HuH-7.5 (cell line): ENCODE measurements at regions not wholly inside any gene's neighbourhood (a gene's known extent, or its start where the extent isn't known, plus 50 kb on each side); places are given as distances from the start of the nearest gene placed in this dataset.
A peak's percentile ranks its signal among the peaks of the same experiment; 100 is the strongest.
"Not testable (repeated sequence)": the region's sequence is repeated elsewhere in the genome, so short reads cannot be mapped to it uniquely, and the experiment has no call there.

Experiments used
- DNase-seq: peaks from one replicate; pipeline ENCODE4 v3.0.0; 2011; ENCODE audit warnings: low spot score

DNA sequence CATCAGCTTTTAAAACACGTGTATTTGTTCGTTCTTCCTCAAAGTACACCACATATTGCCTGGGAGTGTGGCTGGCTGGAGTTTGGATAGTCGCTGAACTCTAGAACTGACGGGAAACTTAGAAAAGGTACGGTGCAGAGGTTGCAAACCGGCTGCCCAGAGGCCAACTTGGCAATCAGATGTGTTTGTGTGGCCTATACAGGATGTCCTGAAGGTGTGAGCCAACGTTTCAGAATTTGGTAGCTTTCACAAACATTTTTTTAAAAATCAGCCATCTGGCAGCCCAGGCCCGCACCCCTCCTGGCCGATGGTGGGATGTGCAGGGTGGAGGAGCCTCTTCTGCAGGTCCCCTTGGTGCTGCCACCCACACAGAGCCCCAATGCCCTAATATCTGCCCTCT, 73.6 kb upstream of the SLC25A33 start:
- DNase-seq, result no peak

DNA sequence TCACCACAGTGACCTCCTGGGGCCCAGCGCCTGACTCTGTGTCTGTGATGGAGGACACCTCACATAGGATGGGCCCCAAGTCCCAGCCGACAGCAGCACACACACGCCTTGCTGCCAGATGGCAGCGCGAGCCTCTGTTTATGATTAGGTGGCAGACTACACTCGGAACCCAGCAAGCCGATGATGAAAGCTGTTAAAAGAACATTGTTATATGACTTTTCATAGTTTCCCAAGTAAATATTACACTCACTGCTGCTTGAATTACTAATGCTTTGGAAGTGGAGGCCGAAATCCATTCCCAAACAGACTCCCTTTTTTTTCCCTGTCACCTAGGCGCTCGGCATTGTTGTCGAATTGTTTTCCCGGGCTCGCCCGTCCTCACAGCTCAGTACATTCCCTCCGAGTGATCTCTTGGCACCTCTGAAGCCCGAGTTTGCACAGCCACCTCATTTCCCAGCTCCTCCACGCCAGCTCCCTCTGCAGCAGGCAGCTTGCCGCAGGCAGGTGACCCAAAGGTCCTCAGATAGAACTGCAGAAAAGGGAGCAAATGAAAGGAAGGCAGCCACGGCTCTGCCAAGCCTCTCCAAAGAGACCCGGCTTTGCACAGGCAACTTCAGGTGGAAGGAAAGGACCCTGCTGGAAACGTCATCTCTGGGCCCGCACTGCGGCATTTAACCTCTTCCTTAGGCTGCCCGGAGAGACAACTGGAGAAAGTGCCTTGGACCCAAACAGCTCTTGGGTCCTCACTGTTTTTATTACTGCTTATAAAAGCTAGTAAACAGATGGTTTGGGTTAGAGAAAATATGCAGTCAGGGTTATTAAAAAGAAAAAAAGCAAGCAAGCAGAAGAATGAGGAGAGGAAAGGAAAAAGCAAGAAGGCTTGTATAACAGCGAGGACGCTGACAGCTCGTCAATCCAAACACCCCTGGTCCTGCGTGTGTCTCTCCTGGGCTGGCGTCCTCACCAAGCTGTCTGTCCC, 72.2 kb upstream of the SLC25A33 start:
- DNase-seq, result no peak

DNA sequence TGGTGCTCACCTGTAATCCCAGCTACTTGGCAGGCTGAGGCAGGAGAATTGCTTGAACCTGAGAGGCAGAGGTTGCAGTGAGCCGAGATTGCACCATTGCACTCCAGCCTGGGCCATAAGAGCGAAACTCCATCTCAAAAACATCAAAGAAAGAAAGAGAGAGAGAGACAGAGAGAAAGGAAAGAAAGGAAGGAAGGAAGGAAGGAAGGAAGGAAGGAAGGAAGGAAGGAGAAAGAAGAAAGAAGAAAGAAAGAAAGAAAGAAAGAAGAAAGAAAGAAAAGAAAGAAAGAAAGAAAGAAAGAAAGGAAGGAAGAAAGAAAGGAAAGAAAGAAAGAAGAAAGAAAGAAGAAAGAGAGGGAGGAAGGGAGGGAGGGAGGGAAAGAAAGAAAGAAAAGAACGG, 69.4 kb upstream of the SLC25A33 start:
- not testable (repeated sequence) for DNase-seq

DNA sequence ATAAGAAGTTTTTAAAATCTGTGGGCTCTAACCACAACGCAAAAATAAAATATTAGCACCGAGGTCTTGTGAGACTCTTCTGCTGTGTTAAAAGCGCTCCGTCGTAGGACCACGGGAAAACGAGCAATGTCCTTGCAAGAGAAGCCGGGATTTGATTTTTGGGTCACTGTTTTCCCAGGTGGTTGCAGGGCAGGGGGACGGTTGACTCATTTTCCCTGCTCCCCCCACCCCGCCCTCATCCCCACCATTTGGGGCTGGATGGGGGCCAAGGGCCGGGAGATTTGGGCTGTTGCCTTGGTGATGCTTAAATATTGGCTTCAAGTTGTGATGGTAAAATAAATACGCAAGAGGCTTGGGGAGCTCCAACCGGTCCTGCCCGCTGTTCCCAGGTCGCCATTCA, 67.6 kb upstream of the SLC25A33 start:
- no peak for DNase-seq

DNA sequence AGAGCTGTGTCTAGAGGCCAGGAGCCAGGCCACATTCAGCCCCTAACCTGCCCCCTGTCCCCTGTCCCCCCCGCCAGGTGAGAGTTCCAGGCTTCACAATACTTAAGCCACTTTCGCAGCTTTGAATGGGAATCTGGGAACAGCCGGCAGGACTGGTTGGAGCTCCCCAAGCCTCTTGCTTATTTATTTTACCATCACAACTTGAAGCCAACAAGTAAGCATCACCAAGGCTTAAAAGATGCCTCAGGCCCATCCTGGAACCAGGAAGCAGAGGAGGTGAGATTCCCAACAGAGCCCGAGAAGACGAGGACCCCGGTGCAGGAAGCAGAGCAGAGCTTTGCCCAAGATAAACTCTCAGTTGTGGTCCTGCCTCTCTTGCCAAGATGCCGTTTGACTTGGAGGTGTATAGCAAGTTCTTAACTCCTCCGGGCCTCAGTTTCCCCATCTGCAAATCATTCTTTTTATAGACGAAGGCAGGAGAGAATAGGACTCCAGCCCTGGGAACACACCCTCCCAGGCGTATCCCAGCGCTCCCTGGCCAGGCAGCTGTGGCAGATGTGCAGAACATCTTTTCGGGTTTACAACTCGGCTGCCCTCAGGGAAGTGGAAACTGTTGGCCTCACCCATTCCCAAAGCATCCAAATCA, 66.8 kb upstream of the SLC25A33 start:
- no peak for DNase-seq

DNA sequence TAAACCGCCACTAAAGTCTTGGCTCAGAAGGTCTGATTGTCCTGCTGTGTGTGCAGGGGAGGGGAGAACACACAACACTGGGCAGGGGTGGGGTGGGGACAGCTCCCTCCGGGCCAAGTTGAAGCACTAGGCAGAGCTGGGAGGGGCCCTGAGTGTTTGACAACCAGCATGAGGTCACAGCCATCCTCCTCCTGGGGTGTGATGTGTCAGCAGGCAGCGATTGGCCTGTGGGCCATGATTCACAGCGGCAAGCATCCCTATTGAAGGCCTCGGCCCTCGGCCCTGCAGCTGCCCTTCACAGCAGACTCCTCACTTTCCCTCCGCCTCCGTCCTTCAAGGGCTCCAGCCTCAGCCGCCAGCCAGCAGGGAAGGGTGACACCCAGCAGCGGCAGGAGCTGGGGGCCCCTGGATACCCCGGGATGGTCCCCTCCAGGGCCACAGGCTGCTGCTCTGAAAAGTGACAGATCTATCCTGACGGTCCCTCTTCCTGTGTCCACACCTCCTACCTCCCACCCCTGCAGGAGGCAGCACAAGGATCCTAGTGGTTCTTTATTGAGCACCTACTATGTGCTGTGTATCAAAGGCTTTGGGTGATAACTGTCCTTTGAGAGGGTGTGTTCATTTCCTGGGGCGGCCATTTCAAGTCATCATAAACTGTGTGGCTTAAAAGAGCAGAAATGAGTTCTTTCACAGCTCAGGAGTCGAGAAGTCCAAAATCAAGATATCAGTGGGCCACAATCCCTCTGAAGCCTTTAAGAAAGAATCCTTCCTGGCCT, 66.0 kb upstream of the SLC25A33 start:
- peak; percentile 31 for DNase-seq

DNA sequence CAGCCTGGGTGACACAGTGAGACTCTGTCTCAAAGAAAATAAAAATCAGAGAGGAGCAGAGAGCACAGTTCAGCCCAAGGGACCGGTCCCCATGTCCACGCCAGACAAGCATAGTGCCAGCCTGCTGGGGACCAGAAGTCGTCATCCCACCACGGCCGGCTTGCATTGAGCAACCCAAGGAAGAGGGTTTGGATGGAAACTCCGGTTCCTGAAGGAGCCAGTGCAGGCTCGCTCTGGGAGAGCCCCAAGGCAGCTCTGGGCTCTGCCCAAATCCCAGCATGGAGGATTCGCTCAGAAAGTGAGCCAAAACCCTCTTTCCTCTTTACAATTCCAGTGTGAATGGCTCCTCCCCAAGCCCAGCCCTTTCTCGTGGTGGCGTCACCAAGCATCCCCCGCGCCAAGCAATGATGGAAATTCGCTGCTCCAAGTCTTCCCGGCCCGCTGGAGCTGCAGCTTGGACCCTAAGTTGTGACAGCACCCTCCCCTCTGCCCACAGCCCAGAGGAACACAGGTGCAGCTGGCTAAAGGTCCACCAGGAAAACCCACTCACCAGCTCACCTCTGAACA, 64.1 kb upstream of the SLC25A33 start:
- no peak for DNase-seq

DNA sequence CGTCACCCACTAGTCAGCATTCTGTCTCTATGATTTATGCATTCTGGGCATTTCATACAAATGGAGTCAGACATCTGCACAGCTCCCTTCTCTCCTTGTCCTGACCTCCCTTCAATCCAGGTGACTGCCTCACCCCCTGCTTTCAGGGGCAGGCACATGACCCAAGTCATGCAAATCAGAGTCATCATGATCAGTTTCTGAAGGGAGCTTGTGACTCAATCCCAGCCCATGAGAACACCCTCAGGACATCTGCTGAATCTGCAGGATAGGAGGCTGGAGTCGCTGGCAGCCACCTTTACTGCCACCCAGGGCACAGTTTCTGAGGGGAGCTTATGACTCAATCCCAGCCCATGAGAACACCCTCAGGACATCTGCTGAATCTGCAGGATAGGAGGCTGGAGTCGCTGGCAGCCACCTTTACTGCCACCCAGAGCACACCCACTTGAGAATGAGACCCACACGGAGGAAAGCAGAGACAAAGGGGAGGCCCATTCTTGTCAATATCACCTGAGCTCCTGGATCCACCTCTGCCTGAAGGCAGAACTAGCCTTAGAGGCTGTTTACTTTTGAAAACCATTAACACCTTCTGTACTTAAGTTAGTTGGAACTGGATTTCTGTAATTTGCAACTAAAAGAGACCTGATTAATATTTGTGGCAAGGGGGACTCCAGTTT, 62.3 kb upstream of the SLC25A33 start:
- DNase-seq, result no peak

DNA sequence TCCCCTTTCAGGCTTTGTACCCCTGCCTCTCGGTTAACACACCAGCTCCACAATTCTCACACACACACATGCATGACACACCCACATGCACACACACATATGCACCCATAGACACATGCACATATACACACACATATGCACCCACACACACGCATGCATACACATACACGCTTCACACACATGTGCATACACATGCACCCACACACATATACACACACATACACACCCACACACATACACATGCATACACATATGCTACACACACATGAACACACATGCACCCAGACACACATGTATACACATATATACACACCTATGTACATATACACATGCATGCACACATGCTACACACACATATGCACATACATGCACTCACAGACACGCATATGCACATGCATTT, 61.7 kb upstream of the SLC25A33 start:
- DNase-seq, result no peak

DNA sequence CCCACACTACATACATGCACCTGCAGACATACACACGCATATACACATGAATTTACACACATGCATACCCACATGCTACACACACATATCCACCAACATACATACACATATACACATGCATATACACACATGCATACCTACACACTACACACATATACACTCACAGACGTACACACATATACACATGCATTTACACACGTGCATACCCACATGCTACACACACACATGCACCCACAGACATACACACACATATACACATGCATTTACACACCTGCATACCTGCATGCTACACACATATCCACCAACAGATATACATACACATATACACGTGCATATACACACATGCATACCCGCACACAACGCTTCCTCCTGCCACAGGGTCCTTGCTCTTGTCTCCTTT, 61.2 kb upstream of the SLC25A33 start:
- no peak for DNase-seq

DNA sequence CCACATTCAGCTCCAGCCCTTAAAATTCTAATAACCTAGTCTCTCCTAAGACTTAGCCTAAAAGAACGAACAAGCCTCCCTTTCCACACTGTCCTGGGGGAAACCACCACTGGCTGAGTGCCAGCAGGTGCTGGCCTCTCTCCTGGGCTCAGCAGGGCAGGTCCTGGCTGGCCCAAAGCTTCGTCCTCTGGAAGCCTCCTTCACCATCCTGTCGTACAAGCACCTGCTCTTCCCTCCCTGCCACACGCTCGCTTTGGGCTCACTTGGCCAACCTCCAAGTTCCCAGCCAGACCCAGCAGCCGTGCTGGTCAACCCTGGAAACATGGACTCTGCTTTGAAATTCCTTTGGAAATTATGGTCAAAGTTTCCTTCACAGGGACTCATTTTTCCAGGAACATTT, 58.2 kb upstream of the SLC25A33 start:
- no peak for DNase-seq

DNA sequence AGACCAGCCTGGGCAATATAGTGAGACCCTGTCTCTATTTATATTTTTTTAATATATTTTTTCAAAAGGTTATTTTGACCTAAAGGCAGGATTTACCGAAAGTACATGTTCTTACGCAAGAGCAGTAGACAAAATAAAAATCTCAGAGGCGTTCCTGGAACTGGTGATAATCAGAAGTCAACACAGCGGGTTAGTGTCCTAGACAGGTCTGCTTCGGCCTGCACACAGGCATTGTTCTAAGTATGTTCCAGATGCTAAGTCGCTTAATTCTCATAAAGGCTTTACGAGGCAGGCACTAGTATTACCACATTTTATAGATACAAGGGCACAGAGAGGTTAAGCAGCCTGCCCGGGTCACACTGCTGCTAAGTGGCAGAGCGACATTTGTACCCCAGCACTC, 56.9 kb upstream of the SLC25A33 start:
- no peak for DNase-seq

DNA sequence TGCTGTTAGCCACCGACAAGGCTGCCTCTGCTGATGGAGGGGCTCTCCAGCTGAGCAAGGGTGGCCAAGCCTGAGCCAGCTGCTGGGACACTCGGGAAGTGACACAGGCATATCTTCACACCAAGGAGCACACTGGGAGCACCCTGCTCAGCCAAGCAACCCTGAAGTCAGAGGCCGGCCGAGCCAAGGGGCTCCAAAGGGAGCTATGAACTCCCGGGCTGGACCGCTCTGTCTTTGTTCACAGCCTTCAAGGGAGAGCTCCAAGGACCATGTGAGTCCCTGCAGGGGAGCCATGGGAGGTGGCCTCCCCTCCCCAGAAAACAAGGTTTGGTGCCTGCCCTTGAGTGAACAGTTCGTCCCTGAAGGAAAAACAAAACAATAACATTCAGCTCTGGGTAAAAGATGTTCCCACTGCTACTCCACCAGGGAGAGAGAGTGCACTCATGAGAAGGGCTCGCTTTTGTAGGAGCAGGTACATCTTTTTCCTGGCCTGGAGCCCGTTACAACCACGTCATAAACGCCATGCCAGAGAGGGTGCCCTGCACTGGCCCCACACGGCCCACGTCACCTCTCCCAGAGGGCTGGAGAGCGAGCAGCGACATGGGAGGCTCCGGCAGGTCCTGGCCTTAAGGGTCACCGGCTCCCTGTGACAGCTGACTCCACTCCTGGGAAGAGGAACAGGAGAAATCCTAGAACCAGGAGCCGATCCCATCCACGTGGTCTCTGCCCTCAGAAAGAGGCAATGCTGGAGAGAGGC, 56.3 kb upstream of the SLC25A33 start:
- DNase-seq, result no peak

DNA sequence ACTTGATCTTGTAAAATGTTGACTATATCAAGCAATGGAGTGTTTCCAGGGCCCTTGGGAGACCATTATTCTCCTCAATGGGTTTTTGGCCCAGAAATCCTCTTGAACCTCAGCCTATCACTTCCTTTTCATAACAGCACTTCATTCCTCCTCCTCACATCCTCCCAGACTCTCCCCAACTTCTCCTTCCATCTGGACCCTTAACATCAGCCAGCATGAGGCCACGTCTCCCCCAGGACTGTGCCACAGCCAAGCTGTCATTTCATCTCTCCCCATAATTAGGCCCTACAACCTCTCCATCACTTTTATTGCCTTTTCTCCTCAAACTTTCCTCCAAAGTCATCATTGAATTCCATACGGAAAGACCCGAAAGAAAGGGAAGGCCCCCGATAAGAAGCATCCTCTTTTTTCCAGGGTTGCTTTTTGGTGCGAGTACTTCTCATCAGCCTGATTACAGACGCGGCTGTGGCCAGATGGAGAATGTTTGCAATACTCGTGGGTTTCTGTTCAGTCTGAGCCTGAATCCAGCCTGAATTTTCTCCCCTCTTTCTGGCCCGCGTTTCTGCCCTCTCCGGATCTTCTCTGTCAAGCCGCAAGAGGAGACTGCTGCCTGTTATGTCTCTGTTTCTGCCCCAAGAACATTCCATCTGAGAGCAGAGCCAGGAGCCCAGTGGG, 52.7 kb upstream of the SLC25A33 start:
- DNase-seq, result no peak
